ENCODE measurements at regions not wholly inside any gene's neighbourhood (a gene's known extent, or its start where the extent isn't known, plus 50 kb on each side); places are given as distances from the start of the nearest gene placed in this dataset.

GRCh38 chr5:23579566-23579965, 72.2 kb downstream of the PRDM9 start:
- H3K27me3 ChIP-seq, result no peaks in the 10 kb centered on the region
- intact Hi-C loops (cut with DNase I), result no loop called here
- no peak for DNase-seq (ENCODE audit: extremely low spot score in 2 of 2)
- TF ChIP-seq POLR2AphosphoS5 (IDR thresholded peaks at IDR 0.05; ENCODE audit: insufficient read depth in 1 of 2, low read depth in 1 of 2) (no peak), CTCF (IDR thresholded peaks at IDR 0.05) (no peak), POLR2A (IDR thresholded peaks at IDR 0.05) (no peak)
- no peaks in the 10 kb centered on the region for H3K36me3 ChIP-seq
- no peaks in the 10 kb centered on the region for H3K9me3 ChIP-seq
- no peaks in the 10 kb centered on the region for H3K4me1 ChIP-seq
- no peak overlapping the region for H3K4me3 ChIP-seq
- no peak overlapping the region for H3K27ac ChIP-seq

- Histone ChIP-seq H3K4me3 (no peak overlapping the region), H3K27ac (no peak overlapping the region), H3K4me1 (no peaks in the 10 kb centered on the region), H3K27me3 (no peaks in the 10 kb centered on the region), H3K9me3 (no peaks in the 10 kb centered on the region), H3K36me3 (no peaks in the 10 kb centered on the region)
- TF ChIP-seq CTCF (IDR thresholded peaks at IDR 0.05), result no peak
- no peak for TF ChIP-seq POLR2AphosphoS5 (IDR thresholded peaks at IDR 0.05; ENCODE audit: insufficient read depth in 1 of 2, low read depth in 1 of 2)
- no peak for TF ChIP-seq POLR2A (IDR thresholded peaks at IDR 0.05)
- no peak for DNase-seq (ENCODE audit: extremely low spot score in 2 of 2)
- intact Hi-C loops (cut with DNase I), result no loop called here
These were observed 75.7 kb downstream of the PRDM9 start for GRCh38 chr5:23583081-23583480.

- Histone ChIP-seq H3K4me1 (no peaks in the 10 kb centered on the region), H3K9me3 (no peaks in the 10 kb centered on the region), H3K27ac (no peak overlapping the region), H3K4me3 (no peak overlapping the region), H3K36me3 (no peaks in the 10 kb centered on the region), H3K27me3 (no peaks in the 10 kb centered on the region)
- intact Hi-C loops (cut with DNase I), result no loop called here
- no peak for DNase-seq (ENCODE audit: extremely low spot score in 2 of 2)
- TF ChIP-seq POLR2AphosphoS5 (IDR thresholded peaks at IDR 0.05; ENCODE audit: insufficient read depth in 1 of 2, low read depth in 1 of 2) (no peak), CTCF (IDR thresholded peaks at IDR 0.05) (no peak), POLR2A (IDR thresholded peaks at IDR 0.05) (no peak)
These were observed 81.5 kb downstream of the PRDM9 start for GRCh38 chr5:23588841-23589326.

- no peaks in the 10 kb centered on the region for H3K36me3 ChIP-seq
- no peak for TF ChIP-seq CTCF (IDR thresholded peaks at IDR 0.05)
- TF ChIP-seq POLR2AphosphoS5 (IDR thresholded peaks at IDR 0.05; ENCODE audit: insufficient read depth in 1 of 2, low read depth in 1 of 2), result no peak
- TF ChIP-seq POLR2A (IDR thresholded peaks at IDR 0.05), result no peak
- intact Hi-C loops (cut with DNase I), result no loop called here
- H3K27ac ChIP-seq, result no peak overlapping the region
- H3K4me3 ChIP-seq, result no peak overlapping the region
- no peaks in the 10 kb centered on the region for H3K9me3 ChIP-seq
- DNase-seq (ENCODE audit: extremely low spot score in 2 of 2), result no peak
- H3K27me3 ChIP-seq, result no peaks in the 10 kb centered on the region
- no peaks in the 10 kb centered on the region for H3K4me1 ChIP-seq
These were observed 83.8 kb downstream of the PRDM9 start for GRCh38 chr5:23591250-23591649.

- no peak for TF ChIP-seq CTCF (IDR thresholded peaks at IDR 0.05)
- no peak for TF ChIP-seq POLR2AphosphoS5 (IDR thresholded peaks at IDR 0.05; ENCODE audit: insufficient read depth in 1 of 2, low read depth in 1 of 2)
- no peak for TF ChIP-seq POLR2A (IDR thresholded peaks at IDR 0.05)
- Histone ChIP-seq H3K27me3 (no peaks in the 10 kb centered on the region), H3K9me3 (no peaks in the 10 kb centered on the region), H3K36me3 (no peaks in the 10 kb centered on the region), H3K27ac (no peak overlapping the region), H3K4me1 (no peaks in the 10 kb centered on the region), H3K4me3 (no peak overlapping the region)
- DNase-seq (ENCODE audit: extremely low spot score in 2 of 2), result no peak
- intact Hi-C loops (cut with DNase I), result no loop called here
These were observed 99.5 kb downstream of the PRDM9 start for GRCh38 chr5:23606927-23607326.
